ENCODE measurements at regions not wholly inside any gene's neighbourhood (a gene's known extent, or its start where the extent isn't known, plus 50 kb on each side); places are given as distances from the start of the nearest gene placed in this dataset.

DNA sequence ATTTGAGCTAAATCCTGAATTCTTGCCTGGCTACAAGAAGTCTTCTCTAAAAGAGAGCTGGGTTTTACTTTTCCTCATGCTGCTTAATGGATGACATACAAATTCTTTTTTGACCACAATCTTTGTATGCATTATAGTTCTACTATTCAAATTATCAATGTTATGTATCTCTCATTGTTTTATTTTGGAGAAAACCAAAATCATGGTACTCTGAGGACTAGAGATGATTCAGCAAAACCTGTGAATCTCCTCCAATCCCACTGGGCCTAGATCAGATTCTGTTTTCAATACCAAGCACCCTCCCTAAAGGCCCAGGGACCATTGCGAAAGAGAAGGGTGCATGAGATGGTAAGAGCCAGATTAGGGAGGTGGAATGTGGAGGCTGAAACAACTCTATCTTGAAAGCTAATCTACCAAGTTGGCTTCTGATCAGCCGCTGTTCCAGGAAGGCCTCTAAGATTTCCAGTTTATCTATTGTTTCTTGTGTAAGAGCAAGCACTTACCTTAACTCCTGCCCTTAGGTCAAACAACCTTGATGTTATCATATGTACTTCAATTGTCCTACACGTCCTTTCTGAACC lies 547.2 kb downstream of the PLPP3 start:
- TF ChIP-seq, protein P1, sequence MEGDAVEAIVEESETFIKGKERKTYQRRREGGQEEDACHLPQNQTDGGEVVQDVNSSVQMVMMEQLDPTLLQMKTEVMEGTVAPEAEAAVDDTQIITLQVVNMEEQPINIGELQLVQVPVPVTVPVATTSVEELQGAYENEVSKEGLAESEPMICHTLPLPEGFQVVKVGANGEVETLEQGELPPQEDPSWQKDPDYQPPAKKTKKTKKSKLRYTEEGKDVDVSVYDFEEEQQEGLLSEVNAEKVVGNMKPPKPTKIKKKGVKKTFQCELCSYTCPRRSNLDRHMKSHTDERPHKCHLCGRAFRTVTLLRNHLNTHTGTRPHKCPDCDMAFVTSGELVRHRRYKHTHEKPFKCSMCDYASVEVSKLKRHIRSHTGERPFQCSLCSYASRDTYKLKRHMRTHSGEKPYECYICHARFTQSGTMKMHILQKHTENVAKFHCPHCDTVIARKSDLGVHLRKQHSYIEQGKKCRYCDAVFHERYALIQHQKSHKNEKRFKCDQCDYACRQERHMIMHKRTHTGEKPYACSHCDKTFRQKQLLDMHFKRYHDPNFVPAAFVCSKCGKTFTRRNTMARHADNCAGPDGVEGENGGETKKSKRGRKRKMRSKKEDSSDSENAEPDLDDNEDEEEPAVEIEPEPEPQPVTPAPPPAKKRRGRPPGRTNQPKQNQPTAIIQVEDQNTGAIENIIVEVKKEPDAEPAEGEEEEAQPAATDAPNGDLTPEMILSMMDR (IDR thresholded peaks at IDR 0.05; ENCODE audit: insufficient read depth, low read length): no peak
- TF ChIP-seq, protein P2, sequence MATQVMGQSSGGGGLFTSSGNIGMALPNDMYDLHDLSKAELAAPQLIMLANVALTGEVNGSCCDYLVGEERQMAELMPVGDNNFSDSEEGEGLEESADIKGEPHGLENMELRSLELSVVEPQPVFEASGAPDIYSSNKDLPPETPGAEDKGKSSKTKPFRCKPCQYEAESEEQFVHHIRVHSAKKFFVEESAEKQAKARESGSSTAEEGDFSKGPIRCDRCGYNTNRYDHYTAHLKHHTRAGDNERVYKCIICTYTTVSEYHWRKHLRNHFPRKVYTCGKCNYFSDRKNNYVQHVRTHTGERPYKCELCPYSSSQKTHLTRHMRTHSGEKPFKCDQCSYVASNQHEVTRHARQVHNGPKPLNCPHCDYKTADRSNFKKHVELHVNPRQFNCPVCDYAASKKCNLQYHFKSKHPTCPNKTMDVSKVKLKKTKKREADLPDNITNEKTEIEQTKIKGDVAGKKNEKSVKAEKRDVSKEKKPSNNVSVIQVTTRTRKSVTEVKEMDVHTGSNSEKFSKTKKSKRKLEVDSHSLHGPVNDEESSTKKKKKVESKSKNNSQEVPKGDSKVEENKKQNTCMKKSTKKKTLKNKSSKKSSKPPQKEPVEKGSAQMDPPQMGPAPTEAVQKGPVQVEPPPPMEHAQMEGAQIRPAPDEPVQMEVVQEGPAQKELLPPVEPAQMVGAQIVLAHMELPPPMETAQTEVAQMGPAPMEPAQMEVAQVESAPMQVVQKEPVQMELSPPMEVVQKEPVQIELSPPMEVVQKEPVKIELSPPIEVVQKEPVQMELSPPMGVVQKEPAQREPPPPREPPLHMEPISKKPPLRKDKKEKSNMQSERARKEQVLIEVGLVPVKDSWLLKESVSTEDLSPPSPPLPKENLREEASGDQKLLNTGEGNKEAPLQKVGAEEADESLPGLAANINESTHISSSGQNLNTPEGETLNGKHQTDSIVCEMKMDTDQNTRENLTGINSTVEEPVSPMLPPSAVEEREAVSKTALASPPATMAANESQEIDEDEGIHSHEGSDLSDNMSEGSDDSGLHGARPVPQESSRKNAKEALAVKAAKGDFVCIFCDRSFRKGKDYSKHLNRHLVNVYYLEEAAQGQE (IDR thresholded peaks at IDR 0.05; ENCODE audit: insufficient replicate concordance, low read depth): no peak
- TF ChIP-seq GABPA (IDR thresholded peaks at IDR 0.05; ENCODE audit: low read depth) (no peak), POLR2AphosphoS5 (IDR thresholded peaks at IDR 0.05; ENCODE audit: low read depth) (no peak), SPI1 (IDR thresholded peaks at IDR 0.05; ENCODE audit: borderline replicate concordance, low read depth) (no peak)
